CD4-positive, alpha-beta T cell treated with Interleukin-1 beta for 1 hour (primary cell): ENCODE measurements at regions not wholly inside any gene's neighbourhood (a gene's known extent, or its start where the extent isn't known, plus 50 kb on each side); places are given as distances from the start of the nearest gene placed in this dataset.

Experiments
- DNase-seq, 2 donors: peaks; one replicate each; pipeline ENCODE4 v3.0.0-alpha.2; 2020 to 2022

- DNase-seq = no peak
Measured at GRCh38 chr20:21653628-21654027, 51.8 kb upstream of the PAX1 start.

GRCh38 chr20:21643417-21643816 is 62.0 kb upstream of the PAX1 start:
- DNase-seq = no peak

GRCh38 chr20:21640556-21640955 is 64.9 kb upstream of the PAX1 start:
- no peak for DNase-seq

GRCh38 chr20:21633829-21634228 is 71.6 kb upstream of the PAX1 start:
- DNase-seq = no peak

- no peak for DNase-seq
Measured at GRCh38 chr20:21632735-21633053, 72.8 kb upstream of the PAX1 start.

- DNase-seq = no peak
Measured at GRCh38 chr20:21632031-21632734, 73.3 kb upstream of the PAX1 start.

GRCh38 chr20:21628800-21629199 is 76.7 kb upstream of the PAX1 start:
- no peak for DNase-seq

GRCh38 chr20:21623781-21624094 is 81.7 kb upstream of the PAX1 start:
- DNase-seq = no peak

- no peak for DNase-seq
Measured at GRCh38 chr20:21623074-21623780, 82.2 kb upstream of the PAX1 start.

GRCh38 chr20:21622097-21622857 is 83.2 kb upstream of the PAX1 start:
- no peak for DNase-seq

GRCh38 chr20:21618759-21619416 is 86.6 kb upstream of the PAX1 start:
- DNase-seq = no peak

GRCh38 chr20:21615617-21616080 is 89.8 kb upstream of the PAX1 start:
- DNase-seq = peak in 1 of 2 donors; percentile 32

GRCh38 chr20:21614980-21615379 is 90.5 kb upstream of the PAX1 start:
- DNase-seq = no peak

GRCh38 chr20:21613512-21613911 is 92.0 kb upstream of the PAX1 start:
- DNase-seq = no peak

GRCh38 chr20:21609981-21610380 is 95.5 kb upstream of the PAX1 start:
- DNase-seq = no peak

GRCh38 chr20:21609221-21609620 is 95.4 kb upstream of the NKX2-2 start:
- DNase-seq = no peak

- no peak for DNase-seq
Measured at GRCh38 chr20:21608777-21609176, 94.9 kb upstream of the NKX2-2 start.

GRCh38 chr20:21607971-21608725 is 94.3 kb upstream of the NKX2-2 start:
- no peak for DNase-seq

- no peak for DNase-seq
Measured at GRCh38 chr20:21601799-21602198, 87.9 kb upstream of the NKX2-2 start.

- no peak for DNase-seq
Measured at GRCh38 chr20:21586682-21587081, 72.8 kb upstream of the NKX2-2 start.

GRCh38 chr20:21583486-21584168 is 69.8 kb upstream of the NKX2-2 start:
- no peak for DNase-seq

- DNase-seq = no peak
Measured at GRCh38 chr20:21577551-21577950, 63.7 kb upstream of the NKX2-2 start.
